WTC11 (cell line): ENCODE measurements at regions not wholly inside any gene's neighbourhood (a gene's known extent, or its start where the extent isn't known, plus 50 kb on each side); places are given as distances from the start of the nearest gene placed in this dataset.

Experiments used
- CREB1 ChIP-seq: sonication (generic); formaldehyde crosslinking; IDR thresholded peaks from 2 replicates; pipeline ENCODE4 v1.8.0; 2023; ENCODE audit warnings: mild to moderate bottlenecking, missing genetic modification reagents
- ETV6 ChIP-seq: sonication (generic); formaldehyde crosslinking; IDR thresholded peaks from 2 replicates; pipeline ENCODE4 v1.8.1; 2022; ENCODE audit warnings: mild to moderate bottlenecking, missing genetic modification reagents
- KAT7 ChIP-seq: sonication (generic); formaldehyde crosslinking; IDR thresholded peaks from 2 replicates; pipeline ENCODE4 v1.8.1; 2023; ENCODE audit warnings: missing genetic modification reagents, mild to moderate bottlenecking, borderline replicate concordance
- MAX ChIP-seq: sonication (generic); formaldehyde crosslinking; IDR thresholded peaks from 2 replicates; pipeline ENCODE4 v1.8.0; 2022; ENCODE audit warnings: mild to moderate bottlenecking, missing genetic modification reagents
- NR3C1 ChIP-seq: sonication (generic); formaldehyde crosslinking; conservative IDR thresholded peaks from 2 replicates; pipeline ENCODE4 v1.8.1; 2023; ENCODE audit warnings: low read depth, mild to moderate bottlenecking, missing genetic modification reagents
- TF ChIP-seq, protein P1 (sequence below): fragments of 200-600 bp; IDR thresholded peaks from 2 replicates; pipeline ENCODE4 v1.8.0; 2022; ENCODE audit warnings: antibody characterized with exemption
- TF ChIP-seq, protein P2 (sequence below): sonication (generic); formaldehyde crosslinking; IDR thresholded peaks from 2 replicates; pipeline ENCODE4 v1.8.0; 2023; ENCODE audit warnings: missing genetic modification reagents

- no peak for TF ChIP-seq ETV6 (CRISPR knock-in tag)
- TF ChIP-seq, protein P1, sequence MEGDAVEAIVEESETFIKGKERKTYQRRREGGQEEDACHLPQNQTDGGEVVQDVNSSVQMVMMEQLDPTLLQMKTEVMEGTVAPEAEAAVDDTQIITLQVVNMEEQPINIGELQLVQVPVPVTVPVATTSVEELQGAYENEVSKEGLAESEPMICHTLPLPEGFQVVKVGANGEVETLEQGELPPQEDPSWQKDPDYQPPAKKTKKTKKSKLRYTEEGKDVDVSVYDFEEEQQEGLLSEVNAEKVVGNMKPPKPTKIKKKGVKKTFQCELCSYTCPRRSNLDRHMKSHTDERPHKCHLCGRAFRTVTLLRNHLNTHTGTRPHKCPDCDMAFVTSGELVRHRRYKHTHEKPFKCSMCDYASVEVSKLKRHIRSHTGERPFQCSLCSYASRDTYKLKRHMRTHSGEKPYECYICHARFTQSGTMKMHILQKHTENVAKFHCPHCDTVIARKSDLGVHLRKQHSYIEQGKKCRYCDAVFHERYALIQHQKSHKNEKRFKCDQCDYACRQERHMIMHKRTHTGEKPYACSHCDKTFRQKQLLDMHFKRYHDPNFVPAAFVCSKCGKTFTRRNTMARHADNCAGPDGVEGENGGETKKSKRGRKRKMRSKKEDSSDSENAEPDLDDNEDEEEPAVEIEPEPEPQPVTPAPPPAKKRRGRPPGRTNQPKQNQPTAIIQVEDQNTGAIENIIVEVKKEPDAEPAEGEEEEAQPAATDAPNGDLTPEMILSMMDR = no peak
- TF ChIP-seq CREB1 (CRISPR knock-in tag) = no peak
- TF ChIP-seq NR3C1 (CRISPR knock-in tag) = no peak
- no peak for TF ChIP-seq MAX (CRISPR knock-in tag)
- TF ChIP-seq, protein P2, sequence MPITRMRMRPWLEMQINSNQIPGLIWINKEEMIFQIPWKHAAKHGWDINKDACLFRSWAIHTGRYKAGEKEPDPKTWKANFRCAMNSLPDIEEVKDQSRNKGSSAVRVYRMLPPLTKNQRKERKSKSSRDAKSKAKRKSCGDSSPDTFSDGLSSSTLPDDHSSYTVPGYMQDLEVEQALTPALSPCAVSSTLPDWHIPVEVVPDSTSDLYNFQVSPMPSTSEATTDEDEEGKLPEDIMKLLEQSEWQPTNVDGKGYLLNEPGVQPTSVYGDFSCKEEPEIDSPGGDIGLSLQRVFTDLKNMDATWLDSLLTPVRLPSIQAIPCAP (CRISPR knock-in tag) = no peak
- no peak for TF ChIP-seq KAT7
Observed at GRCh38 chr12:115749071-115749841, 528.2 kb downstream of the MED13L start.
